ENCODE measurements at regions not wholly inside any gene's neighbourhood (a gene's known extent, or its start where the extent isn't known, plus 50 kb on each side); places are given as distances from the start of the nearest gene placed in this dataset.

- DNase-seq = no peak
Measured at GRCh38 chr9:107694390-107694789, 204.8 kb upstream of the KLF4 start.

GRCh38 chr9:107693625-107694326 lies 204.2 kb upstream of the KLF4 start:
- no peak for DNase-seq

DNA sequence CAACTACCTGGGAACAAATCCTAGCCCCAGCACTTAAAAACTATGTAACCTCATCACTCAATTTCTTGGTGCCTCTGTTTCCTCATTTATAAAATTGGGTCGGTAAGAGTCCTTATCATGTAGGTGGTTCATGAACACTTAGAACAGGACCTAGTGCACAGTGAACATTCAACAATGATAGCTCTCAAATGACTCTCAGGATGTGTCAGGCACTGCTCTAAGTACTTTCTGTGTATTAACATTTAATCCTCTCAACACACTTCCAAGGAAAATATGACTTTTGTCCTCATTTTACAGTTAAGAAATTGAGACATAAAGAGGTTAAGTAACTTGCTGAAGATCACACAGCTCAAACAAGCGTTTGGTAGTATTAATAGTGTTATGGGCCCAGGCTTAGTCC lies 202.1 kb upstream of the KLF4 start:
- no peak for DNase-seq

GRCh38 chr9:107690021-107690420 lies 200.5 kb upstream of the KLF4 start:
- DNase-seq = no peak

DNA sequence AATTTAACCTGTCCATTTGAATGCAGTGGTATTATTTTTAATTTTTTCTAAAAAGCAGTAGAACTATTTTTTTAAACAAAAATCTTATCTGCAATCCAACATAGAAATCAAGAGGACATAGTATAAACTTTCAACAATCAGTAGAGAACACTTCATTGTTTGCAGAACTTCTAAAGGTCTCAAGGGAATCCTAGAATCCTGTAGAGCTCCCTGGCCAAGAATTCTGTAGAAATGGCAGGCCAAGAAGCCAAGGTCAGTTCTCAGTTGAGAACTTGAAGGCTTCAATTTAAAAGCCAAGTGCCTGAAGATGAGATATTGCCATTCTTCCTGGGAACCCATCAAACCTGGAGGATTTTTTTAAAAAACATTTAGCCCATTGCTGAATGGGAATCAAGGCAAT lies 199.2 kb upstream of the KLF4 start:
- no peak for DNase-seq

GRCh38 chr9:107685901-107686300 lies 196.3 kb upstream of the KLF4 start:
- DNase-seq = no peak

GRCh38 chr9:107685376-107685775 lies 195.8 kb upstream of the KLF4 start:
- DNase-seq = no peak

DNA sequence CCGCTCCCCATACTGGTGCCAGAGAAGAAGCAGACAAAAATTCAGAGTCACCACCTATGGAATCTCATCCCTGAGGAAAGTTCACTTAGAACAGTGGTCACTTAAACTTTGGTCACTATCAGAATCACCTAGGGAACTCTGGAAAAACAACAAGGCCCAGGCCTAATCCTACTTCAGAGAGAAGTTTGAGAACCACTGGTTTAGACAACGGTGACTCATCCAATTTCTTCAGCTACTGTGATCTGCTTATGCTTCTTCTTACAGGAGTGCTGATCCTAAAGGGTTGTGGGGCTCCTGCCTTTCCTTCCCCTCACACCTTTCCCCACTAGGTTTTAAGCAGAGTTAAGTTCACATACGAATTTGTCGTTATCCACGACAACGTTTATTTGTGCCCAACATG lies 194.7 kb upstream of the KLF4 start:
- no peak for DNase-seq

DNA sequence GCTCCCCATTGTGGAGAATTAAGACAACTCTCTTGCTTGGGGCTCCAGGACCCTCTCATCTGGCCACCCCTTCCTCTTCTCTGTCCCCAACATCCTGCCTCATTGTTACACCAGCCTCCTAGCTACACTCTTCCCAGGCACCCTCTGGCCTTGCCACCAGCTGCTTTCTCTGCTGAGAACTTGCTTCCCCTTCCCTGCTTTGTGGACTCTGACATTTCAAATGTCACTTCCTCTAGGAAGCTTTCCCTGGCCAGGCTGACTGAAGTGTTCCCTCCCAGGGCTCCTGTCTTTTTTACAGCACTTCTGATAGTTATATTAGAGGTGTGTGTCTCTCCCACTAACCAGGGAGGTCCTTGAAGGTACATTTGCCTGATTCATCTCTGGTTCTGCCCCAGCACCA lies 194.0 kb upstream of the KLF4 start:
- DNase-seq = no peak

- DNase-seq = no peak
Measured at GRCh38 chr9:107681988-107682387, 192.4 kb upstream of the KLF4 start.

DNA sequence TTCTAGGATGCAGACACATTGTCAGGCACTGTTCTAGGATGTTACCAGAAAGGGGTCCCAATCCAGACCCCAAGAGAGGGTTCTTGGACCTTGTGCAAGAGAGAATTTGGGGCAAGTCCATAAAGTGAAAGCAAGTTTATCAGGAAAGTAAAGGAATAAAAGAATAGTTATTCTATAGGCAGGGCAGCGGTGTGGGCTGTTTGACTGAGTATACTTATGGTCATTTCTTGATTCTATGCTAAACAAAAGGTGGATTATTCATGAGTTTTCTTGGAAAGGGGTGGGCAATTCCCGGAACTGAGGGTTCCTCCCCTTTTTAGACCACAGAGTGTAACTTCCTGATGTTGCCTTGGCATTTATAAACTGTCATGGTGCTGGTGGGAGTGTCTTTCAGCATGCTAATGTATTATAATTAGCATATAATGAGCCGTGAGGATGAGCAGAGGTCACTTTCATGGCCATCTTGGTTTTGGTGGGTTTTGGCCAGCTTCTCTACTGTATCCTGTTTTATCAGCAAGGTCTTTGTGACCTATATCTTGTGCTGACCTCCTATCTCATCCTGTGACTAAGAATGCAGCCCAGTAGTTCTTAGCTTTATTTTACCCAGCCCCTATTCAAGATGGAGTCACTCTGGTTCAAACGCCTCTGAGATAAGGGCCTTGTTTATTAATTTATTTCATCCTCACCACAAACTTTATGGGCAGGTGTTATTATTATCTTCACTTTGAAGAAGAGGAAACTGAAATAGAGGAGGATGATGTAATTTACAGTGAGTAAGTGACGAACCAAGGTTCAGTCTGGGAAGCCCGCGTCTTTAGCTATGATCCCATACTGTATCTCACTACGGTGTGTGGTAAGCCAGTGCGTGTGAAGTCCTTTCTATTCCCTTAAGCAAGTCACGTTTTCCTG lies 186.0 kb upstream of the KLF4 start:
- no peak for DNase-seq

- DNase-seq = no peak
Measured at GRCh38 chr9:107674721-107675277, 185.2 kb upstream of the KLF4 start.

DNA sequence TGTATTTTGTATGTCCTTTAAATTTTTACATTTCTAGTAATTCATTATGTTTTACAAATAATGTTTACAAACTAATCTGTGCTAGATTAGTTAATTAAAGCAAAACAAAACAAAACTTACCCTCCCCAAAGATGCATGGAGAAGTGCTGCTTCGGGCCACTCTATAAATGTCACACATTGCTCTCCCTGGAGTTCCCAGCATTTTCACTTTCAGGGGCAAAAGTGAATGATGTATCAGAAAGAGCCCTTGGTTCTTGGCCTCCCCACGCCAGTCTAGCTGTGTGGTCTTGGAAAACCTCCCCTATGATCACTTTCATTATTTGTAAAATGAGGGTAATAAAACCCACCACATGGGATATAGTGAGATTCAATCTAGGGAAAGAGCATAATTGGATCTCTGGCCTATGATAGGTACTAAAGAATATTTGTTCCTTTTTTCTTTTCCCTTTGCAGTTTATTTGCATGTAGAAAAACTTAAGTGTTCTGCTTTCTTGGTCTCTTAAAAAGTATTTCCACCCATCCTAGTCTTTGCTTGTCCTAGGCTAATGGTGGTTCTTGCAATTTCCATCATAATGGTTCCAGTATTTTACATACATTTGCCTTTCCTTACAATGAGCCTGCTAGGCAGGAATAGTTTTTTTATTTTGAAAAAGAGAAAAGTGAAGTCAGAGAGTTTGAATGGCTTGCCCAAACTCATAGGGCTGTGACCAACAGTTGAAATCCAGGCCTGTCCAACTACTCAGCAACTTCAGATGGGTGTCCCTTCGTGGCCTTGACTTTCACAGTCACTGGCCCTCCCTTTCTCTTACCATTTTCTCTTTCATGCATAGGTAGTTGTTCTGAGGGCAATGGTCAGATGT lies 184.5 kb upstream of the KLF4 start:
- no peak for DNase-seq

- no peak for DNase-seq
Measured at GRCh38 chr9:107671588-107671987, 182.0 kb upstream of the KLF4 start.

DNA sequence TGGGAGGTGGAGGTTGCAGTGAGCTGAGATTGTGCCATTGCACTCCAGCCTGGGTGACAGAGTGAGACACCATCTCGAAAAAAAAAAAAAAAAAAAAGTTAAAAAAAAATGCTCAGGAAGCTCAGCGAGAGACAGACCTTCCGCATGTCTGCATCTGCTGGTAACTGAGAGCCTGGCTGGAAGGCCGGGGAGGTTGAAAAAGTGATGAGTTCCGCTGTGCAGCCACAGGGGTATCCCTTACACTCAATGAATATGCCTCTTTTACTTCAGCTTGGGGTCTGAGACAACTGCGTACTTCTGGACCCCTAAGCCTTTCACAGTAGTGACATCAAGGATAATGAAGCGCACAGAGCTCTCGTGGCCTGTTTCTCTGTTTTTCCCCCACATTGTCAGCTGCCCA lies 179.9 kb upstream of the KLF4 start:
- no peak for DNase-seq

DNA sequence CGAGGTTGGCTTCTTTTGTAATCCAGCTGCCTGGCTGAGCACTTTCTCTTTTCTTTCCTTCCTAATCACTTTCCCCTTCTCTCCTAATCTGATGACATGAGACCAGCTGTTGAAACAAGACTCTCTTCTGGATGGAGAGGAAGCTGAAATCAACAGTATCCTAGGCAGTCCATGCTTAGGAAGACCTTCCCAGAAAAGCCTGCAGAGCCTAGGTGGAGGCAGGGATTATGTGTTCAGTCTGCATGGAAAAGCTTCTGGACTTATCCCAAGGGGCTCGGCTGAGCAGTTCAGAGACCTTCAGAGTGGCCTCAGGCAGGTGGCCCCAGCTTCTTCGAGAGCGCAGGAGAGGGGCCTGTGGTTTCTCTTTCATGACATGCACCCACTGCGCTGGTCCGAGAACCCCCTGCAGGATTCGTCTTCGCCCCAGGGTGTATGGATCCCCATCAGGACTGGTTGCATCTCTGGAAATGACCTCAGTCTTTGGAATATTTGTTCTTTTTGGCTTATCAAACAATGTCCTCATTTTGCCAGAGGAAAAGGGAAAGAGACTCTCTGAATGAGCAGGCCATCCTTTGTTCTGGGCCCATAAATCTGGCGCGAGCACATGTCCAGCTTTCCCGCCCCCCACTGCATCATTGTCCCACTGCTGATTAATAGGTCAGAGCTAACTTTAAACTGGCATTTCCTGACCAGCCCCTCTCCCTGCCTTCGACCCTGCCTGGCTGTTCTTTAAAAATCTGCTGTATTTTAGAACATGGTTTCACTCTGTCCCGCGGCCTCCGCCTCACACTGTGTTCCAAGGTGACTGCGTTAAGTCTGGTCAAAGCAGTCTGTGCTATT lies 177.9 kb upstream of the KLF4 start:
- DNase-seq = no peak

- DNase-seq = no peak
Measured at GRCh38 chr9:107665057-107665456, 175.5 kb upstream of the KLF4 start.

DNA sequence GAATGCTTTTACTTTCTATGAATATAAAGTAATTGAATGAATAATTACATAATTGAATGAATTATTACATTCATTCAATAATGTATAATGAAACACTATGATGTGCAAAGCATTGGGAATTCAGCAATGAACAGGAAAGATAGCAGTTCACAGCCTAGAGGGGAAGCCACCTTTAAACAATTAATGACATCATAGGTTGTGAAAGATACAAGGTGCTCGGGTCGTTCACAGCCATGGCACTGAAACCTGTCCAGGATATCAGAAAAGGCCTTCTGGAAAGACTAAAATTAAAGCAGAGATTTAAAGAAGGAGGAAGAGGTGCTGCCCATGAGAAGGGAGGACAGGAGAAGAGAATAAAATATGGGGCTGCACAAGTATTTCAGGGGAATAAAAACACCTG lies 171.4 kb upstream of the KLF4 start:
- DNase-seq = no peak

GRCh38 chr9:107653263-107653821 lies 163.8 kb upstream of the KLF4 start:
- no peak for DNase-seq

GRCh38 chr9:107650995-107651394 lies 161.4 kb upstream of the KLF4 start:
- DNase-seq = no peak

GRCh38 chr9:107650321-107650720 lies 160.8 kb upstream of the KLF4 start:
- DNase-seq = no peak
